Stimulated activated CD4-positive, alpha-beta T cell treated with anti-CD3 and anti-CD28 coated beads, TNF-alpha, amount 100 ng/mL, for 24 hours (primary cell): ENCODE measurements at regions not wholly inside any gene's neighbourhood (a gene's known extent, or its start where the extent isn't known, plus 50 kb on each side); places are given as distances from the start of the nearest gene placed in this dataset.
A peak's percentile ranks its signal among the peaks of the same experiment; 100 is the strongest.

Experiments
- DNase-seq, 3 experiments: peaks; one replicate each; pipeline ENCODE4 v3.0.0-alpha.2; 2020; ENCODE audit warnings: low read depth in 3 of 3

- DNase-seq = no peak
Measured at GRCh38 chr10:32171204-32171603, 115.0 kb upstream of the KIF5B start.

GRCh38 chr10:32169556-32169955 lies 113.3 kb upstream of the KIF5B start:
- DNase-seq = no peak

- no peak for DNase-seq
Measured at GRCh38 chr10:32167450-32167849, 111.2 kb upstream of the KIF5B start.

- DNase-seq = no peak
Measured at GRCh38 chr10:32166365-32166764, 110.1 kb upstream of the KIF5B start.

- no peak for DNase-seq
Measured at GRCh38 chr10:32163762-32164148, 107.5 kb upstream of the KIF5B start.

- no peak for DNase-seq
Measured at GRCh38 chr10:32163071-32163761, 107.0 kb upstream of the KIF5B start.

GRCh38 chr10:32161586-32161985 lies 105.4 kb upstream of the KIF5B start:
- no peak for DNase-seq

GRCh38 chr10:32160864-32161263 lies 104.6 kb upstream of the KIF5B start:
- DNase-seq = no peak

GRCh38 chr10:32159264-32159663 lies 103.0 kb upstream of the KIF5B start:
- no peak for DNase-seq

- no peak for DNase-seq
Measured at GRCh38 chr10:32156031-32156495, 99.8 kb upstream of the KIF5B start.

- DNase-seq = no peak
Measured at GRCh38 chr10:32155075-32155516, 98.9 kb upstream of the KIF5B start.

GRCh38 chr10:32153931-32154330 lies 97.7 kb upstream of the KIF5B start:
- no peak for DNase-seq

- no peak for DNase-seq
Measured at GRCh38 chr10:32153252-32153651, 97.0 kb upstream of the KIF5B start.

- DNase-seq = no peak
Measured at GRCh38 chr10:32151871-32152270, 95.6 kb upstream of the KIF5B start.

- no peak for DNase-seq
Measured at GRCh38 chr10:32150532-32151101, 94.4 kb upstream of the KIF5B start.

- peak in 1 of 3 experiments; percentile 3 for DNase-seq
Measured at GRCh38 chr10:32149252-32149955, 93.2 kb upstream of the KIF5B start.

GRCh38 chr10:32148864-32149251 lies 92.6 kb upstream of the KIF5B start:
- DNase-seq = no peak

- DNase-seq = no peak
Measured at GRCh38 chr10:32147730-32148129, 91.5 kb upstream of the KIF5B start.

GRCh38 chr10:32146166-32146565 lies 89.9 kb upstream of the KIF5B start:
- DNase-seq = no peak

GRCh38 chr10:32144817-32145688 lies 88.8 kb upstream of the KIF5B start:
- no peak for DNase-seq

GRCh38 chr10:32143302-32143847 lies 87.2 kb upstream of the KIF5B start:
- no peak for DNase-seq

- DNase-seq = no peak
Measured at GRCh38 chr10:32142646-32143045, 86.4 kb upstream of the KIF5B start.
